Coronary artery (tissue), 2 donors: ENCODE measurements at regions not wholly inside any gene's neighbourhood (a gene's known extent, or its start where the extent isn't known, plus 50 kb on each side); places are given as distances from the start of the nearest gene placed in this dataset.

Experiments used
- DNase-seq: peaks from one replicate; pipeline ENCODE4 v3.0.0-alpha.2; 2017; ENCODE audit warnings: low spot score
- H3K27ac ChIP-seq, 2 donors: fragments of 200-600 bp; sonication (generic); one replicate each; pipeline ENCODE4 v1.5.1; 2016 to 2019
- H3K4me3 ChIP-seq: fragments of 200-600 bp; sonication (generic); 2 replicates; pipeline ENCODE4 v1.5.1; 2016; ENCODE audit warnings: mild to moderate bottlenecking, moderate library complexity
- CTCF ChIP-seq: fragments of 200-600 bp; sonication (generic); IDR thresholded peaks from one replicate; pipeline ENCODE4 v1.5.1; 2019; ENCODE audit warnings: antibody characterized with exemption

GRCh38 chr4:56213543-56213942, 173.7 kb downstream of the AASDH start:
- no peak overlapping the region for H3K4me3 ChIP-seq
- H3K27ac ChIP-seq, result no peak overlapping the region
- no peak for DNase-seq
- no peak for TF ChIP-seq CTCF

GRCh38 chr4:56212774-56213173, 174.5 kb downstream of the AASDH start:
- TF ChIP-seq CTCF, result no peak
- H3K27ac ChIP-seq, result no peak overlapping the region

GRCh38 chr4:56211202-56211601, 176.1 kb downstream of the AASDH start:
- DNase-seq, result no peak
- Histone ChIP-seq H3K27ac (no peak overlapping the region), H3K4me3 (no peak overlapping the region)
- no peak for TF ChIP-seq CTCF

More at GRCh38 chr4:56212774-56213173, 174.5 kb downstream of the AASDH start:
- DNase-seq, result no peak
- no peak overlapping the region for H3K4me3 ChIP-seq

- Histone ChIP-seq H3K27ac (no peak overlapping the region), H3K4me3 (no peak overlapping the region)
- no peak for DNase-seq
- no peak for TF ChIP-seq CTCF
Observed at GRCh38 chr4:56210397-56210796, 176.9 kb downstream of the AASDH start.

GRCh38 chr4:56209767-56210166, 177.5 kb downstream of the AASDH start:
- no peak for TF ChIP-seq CTCF
- H3K27ac ChIP-seq, result no peak overlapping the region
- H3K4me3 ChIP-seq, result no peak overlapping the region
- no peak for DNase-seq

GRCh38 chr4:56208103-56208502, 179.2 kb downstream of the AASDH start:
- TF ChIP-seq CTCF, result no peak
- Histone ChIP-seq H3K27ac (no peak overlapping the region), H3K4me3 (no peak overlapping the region)
- DNase-seq, result no peak

GRCh38 chr4:56206258-56206657, 181.0 kb downstream of the AASDH start:
- Histone ChIP-seq H3K27ac (no peak overlapping the region), H3K4me3 (no peak overlapping the region)
- TF ChIP-seq CTCF, result no peak
- DNase-seq, result no peak
